RKO (cell line): ENCODE measurements at regions not wholly inside any gene's neighbourhood (a gene's known extent, or its start where the extent isn't known, plus 50 kb on each side); places are given as distances from the start of the nearest gene placed in this dataset.
"Not testable (repeated sequence)": the region's sequence is repeated elsewhere in the genome, so short reads cannot be mapped to it uniquely, and the experiment has no call there.

Source experiments
- DNase-seq: peaks from one replicate; pipeline ENCODE4 v3.0.0-alpha.2; 2016; ENCODE audit warnings: low spot score

DNA sequence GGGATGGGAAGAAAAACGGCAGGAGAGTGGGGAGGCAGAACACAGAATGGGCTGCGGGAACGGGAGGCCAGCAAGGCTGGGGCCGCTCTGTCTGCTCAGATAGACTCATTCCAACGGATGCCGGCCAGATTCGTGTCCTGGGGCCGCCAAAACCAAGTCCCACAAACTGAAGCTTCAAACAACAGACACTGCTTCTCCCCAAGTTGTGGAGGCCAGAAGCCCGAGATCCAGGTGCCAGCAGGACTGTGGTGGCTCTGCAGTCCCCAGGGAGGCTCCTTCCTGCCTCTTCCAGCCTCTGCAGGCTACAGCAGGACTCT lies 100.6 kb downstream of the ADRA2C start:
- no peak for DNase-seq

- no peak for DNase-seq
Measured at GRCh38 chr4:3867403-3868100, 101.4 kb downstream of the ADRA2C start.

DNA sequence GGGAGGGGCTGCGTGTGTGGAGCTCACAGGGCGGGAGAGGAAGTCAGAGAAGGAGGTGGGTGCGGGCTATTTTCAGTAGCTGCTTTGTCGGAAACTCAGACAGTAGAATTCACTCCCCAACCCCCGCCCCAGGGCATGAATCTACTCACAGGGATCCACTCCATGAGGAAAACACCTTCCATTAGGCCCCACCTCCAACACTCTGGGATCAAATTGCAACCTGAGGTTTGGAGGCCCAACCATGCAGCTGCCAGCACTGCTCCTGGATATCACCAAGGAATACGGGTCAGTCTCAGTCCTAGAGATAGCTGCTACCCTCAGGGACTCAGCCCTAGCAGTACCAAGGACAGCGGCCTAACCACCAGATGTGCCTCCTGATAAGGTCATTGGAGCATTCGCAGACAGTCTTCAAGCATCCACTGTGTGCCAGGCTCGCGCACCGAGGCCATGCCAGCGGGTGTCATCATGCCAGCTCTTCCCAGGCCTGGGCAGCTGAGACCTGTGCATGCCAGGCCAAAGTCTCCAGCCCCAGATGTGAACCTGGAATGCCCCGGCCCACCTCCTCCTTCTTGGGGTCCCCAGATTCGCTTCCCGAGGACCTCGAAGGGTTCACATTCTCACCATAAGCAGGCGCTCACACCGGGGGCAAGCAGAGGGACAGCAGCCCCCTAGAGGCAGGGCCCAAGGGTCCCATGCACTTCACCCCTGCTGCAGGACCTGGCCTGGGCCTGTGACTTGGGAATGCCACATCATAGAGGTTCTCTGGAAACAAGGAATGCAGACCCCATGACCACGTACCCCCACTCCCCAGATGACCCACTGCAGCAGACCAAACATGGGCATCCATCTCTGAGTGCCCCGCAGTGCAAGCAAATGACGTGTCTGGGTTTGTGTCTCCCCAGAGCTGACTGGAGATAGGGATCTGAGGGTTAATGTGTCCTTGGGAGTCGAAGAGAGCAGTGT lies 102.3 kb downstream of the ADRA2C start:
- DNase-seq, result peak; percentile 28

- no peak for DNase-seq
Measured at GRCh38 chr4:3869174-3869572, 103.0 kb downstream of the ADRA2C start.

- DNase-seq, result no peak
Measured at GRCh38 chr4:3869661-3870566, 103.7 kb downstream of the ADRA2C start.

DNA sequence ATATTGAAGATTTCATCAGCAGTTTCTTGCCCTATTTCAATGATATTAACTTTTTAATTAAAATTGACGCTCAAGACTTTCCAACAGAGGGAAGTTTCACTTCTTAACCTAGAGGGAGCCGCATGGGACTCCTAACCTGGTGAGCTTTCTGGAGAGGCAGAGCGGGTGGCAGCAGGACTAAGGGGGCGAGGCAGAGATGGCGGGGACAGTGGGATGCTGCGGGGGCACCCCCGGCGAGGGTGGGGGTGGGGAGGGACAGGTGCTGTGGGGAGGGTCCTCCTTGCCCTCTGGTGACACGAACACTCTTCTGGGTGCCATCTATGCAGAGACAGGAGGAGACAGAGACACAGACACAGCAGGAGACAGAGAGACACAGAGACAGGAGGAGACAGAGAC lies 104.4 kb downstream of the ADRA2C start:
- no peak for DNase-seq

GRCh38 chr4:3871181-3871852 lies 105.1 kb downstream of the ADRA2C start:
- no peak for DNase-seq

DNA sequence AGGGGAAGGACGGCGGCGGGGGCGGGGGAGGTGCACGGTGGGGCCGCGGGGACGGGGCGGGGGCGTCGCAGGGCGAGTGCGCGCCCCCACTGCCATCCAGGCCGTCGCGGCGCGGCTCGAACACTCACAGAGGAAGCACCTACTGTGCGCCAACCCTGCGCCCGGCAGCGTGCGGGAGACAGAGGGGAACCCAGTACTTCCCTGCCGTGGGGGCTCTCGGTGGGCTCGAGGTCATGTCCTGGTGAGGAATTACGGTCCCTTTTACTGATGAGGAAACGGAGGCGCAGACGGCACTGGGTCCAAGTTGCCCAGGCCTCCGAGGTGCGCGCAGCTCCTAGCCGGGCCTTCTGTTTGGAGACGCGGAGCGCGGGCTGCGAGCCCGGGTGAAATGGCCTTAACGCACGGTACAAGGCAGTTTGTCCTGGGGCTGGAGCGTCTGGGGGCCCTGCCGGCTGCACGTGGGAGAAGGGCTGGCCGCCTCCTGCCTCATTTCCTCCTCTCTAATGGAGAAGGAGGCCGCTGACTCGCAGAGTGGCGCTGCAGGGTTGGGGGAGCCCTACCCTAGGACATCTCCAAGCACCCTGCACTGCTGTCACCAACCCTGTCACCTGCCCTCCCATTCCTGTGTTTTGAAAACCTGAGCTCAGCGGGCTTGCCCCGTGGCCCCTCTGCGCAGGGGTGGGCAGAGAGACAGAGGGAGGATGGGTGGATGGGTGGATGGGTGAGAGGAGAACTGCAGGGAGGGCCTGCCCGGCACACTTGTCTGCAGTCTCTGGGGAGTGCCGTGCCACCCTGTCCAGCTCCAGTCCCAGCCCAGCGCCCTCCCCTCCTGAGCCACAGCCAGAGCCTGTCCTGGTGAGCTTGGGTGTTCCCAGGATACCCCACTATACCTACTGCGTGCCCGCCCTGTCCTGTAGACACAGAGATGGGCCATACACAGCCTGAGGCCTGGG lies 106.0 kb downstream of the ADRA2C start:
- DNase-seq, result no peak

GRCh38 chr4:3872834-3873313 lies 106.7 kb downstream of the ADRA2C start:
- DNase-seq, result no peak

DNA sequence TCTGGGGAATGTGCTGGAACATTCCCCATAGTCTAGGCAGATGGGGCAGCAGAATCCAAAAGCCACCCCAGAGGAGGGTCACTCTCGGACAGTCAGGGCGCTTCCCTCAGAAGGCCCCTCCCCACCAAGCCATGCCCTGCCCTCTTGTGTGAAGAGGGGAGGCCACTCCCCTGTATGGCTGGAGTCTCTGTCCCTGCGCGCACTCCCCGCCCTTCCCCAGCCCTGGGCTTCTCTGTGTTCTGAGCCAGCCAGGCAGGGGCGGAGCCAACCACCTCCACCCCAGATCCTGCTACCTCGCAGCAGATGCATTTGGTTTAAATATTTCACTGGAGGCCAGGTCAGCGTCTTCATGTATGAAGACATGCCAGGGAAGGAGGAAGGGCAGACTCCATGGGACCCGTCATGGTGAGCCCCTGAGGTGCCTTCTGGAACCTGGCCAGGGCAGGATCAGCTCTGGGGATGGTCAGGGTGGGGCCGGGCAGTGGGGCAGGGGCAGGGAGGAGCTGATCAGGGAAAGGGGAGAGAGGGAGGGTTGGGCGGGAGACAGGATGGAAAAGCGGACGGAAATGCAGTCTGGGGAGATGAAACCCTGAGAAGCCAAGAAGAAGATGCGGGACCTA lies 107.3 kb downstream of the ADRA2C start:
- no peak for DNase-seq

GRCh38 chr4:3874028-3874415 lies 107.8 kb downstream of the ADRA2C start:
- DNase-seq, result no peak

GRCh38 chr4:3874525-3875110 lies 108.4 kb downstream of the ADRA2C start:
- no peak for DNase-seq

- no peak for DNase-seq
Measured at GRCh38 chr4:3875466-3875865, 109.3 kb downstream of the ADRA2C start.

DNA sequence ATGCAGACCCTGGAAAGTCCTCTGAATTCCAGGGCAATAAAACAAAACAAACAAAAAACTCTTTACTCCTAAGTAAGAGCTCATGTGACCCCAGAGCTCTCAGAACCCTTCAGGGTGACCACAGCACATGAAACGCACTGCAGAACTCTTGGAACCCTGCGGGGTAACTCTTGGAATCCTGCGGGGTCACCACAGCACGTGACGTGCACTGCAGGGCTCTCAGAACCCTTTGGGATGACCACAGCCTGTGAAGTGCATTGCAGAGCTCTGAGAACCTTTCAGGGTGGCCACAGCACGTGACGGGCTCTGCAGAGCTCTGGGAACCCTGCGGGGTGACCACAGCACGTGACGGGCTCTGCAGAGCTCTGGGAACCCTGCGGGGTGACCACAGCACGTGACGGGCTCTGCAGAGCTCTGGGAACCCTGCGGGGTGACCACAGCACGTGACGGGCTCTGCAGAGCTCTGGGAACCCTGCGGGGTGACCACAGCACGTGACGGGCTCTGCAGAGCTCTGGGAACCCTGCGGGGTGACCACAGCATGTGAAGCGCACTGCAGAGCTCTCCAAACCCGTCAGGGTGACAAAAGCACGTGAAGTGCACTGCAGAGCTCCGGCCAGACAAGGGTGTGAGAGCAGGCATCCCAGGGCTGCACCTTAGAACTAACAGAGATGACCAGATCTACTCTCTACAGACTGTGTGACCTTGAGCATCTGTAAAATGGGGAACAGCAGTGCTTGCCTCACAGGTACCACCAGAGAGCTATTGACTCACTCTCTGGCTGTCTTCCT lies 110.1 kb downstream of the ADRA2C start:
- DNase-seq, result not testable (repeated sequence)

DNA sequence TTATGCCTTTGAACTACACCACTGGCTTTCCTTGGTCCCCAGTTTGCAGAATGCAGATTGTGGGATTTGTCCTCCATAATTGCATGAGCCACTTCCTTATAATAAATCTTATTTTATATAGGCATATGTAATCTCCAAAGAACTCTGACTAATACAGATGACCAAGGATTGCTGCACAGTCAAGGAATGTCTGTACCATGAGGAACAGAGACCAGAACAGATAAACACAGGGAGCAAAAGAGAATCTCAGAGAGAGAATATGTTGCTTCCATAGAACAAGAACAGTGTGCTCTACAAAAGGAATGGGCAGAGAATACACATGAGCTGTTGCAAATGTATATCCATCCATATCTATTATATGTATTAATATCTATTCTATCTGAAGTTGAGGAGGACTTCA lies 111.1 kb downstream of the ADRA2C start:
- peak; percentile 24 for DNase-seq

GRCh38 chr4:3877868-3878267 lies 111.7 kb downstream of the ADRA2C start:
- DNase-seq, result no peak

GRCh38 chr4:3878678-3879077 lies 112.5 kb downstream of the ADRA2C start:
- no peak for DNase-seq

DNA sequence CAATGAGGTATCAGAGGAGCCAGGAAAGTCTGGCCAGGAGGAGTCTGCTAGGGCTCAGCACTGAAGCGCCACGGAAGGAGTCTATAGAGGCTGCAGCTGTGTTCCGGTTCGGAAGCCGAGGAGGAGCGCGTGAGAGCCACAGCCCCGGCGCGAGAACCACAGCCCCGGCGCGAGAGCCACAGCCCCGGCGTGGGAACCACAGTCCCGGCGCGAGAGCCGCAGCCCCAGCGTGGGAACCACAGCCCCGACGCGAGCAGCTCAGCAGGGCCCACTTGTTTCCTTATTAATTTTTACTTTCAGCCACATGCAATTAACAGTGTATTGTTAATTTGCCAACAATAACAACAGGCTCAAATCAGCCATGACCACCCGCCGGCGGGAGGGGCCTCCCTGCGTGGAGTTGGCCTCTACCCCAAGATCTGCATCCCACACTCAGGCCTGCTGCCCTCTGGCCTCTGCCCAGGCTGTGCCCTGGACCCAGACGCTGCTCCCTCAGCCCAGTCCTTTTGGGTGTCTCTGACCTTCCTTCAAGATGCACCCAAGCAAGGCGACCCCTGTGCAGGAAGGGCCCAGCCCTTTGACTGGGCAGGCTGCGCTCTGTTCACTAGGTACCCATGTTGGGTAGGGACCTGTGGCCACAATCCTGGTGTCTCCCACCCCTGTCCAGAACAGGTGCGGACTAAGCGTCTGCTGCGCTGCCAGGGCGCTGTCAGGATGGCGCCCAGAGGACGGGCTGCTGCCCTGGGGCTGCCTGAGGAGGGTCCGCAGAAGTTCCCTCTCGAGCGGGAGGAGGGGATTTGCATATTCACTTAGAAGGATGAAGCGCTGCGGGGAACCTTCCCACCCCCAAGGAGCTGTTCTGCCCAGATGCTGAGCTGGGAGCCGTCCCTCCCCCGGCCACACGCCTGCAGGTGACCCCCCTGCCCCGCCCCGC lies 113.8 kb downstream of the ADRA2C start:
- DNase-seq, result no peak
